Stimulated activated effector memory CD8-positive, alpha-beta T cell treated with anti-CD3 and anti-CD28 coated beads, Interleukin-12 subunit alpha, Interleukin-12 subunit beta, amount 100 ng/mL, for 72 hours (primary cell): ENCODE measurements at regions not wholly inside any gene's neighbourhood (a gene's known extent, or its start where the extent isn't known, plus 50 kb on each side); places are given as distances from the start of the nearest gene placed in this dataset.
"Not testable (repeated sequence)": the region's sequence is repeated elsewhere in the genome, so short reads cannot be mapped to it uniquely, and the experiment has no call there.

ENCODE experiments used
- ATAC-seq: fragments of 150-1000 bp; cut with Tn5 transposase; 2 replicates; pipeline ENCODE4 v1.10.0; 2021
- DNase-seq, 2 donors: peaks; one replicate each; pipeline ENCODE4 v3.0.0; 2021 to 2022; ENCODE audit warnings: low spot score in 2 of 2
- H3K27ac Mint-ChIP-seq: one replicate; pipeline ENCODE4 v1.8.0; 2022; ENCODE audit warnings: mild to moderate bottlenecking, mixed read lengths
- H3K36me3 Mint-ChIP-seq: one replicate; pipeline ENCODE4 v1.8.0; 2022; ENCODE audit warnings: mild to moderate bottlenecking, mixed read lengths
- H3K4me1 Mint-ChIP-seq: one replicate; pipeline ENCODE4 v1.8.0; 2022; ENCODE audit warnings: mixed read lengths
- H3K4me3 Mint-ChIP-seq: one replicate; pipeline ENCODE4 v1.8.0; 2022; ENCODE audit warnings: mild to moderate bottlenecking, mixed read lengths
- H3K9me3 Mint-ChIP-seq: one replicate; pipeline ENCODE4 v1.8.0; 2022; ENCODE audit warnings: mixed read lengths

DNA sequence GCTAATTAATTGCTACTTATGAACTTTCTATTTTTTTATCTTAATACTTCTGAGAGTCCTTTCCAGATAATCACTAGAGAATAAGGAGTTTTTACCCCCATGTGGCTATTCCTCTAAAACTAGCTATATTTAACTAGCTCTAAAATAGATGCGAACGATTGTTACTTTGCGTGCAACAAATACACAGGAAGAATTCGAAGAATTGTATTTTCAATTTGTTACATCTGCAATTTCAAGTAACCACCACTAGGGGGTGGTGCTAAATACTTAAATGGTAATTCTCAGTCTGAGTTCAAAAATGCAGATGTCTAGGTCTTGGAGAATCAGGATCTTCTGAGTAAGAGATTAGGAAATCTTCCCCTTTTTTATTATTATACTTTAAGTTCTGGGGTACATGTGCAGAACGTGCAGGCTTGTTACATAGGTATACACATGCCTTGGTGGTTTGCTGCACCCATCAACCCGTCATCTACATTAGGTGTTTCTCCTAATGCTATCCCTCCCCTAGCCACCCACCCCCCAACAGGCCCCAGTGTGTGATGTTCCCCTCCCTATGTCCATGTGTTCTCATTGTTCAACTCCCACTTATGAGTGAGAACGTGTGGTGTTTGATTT, 80.9 kb upstream of the KIF2A start:
- H3K4me3 Mint-ChIP-seq, result peak overlapping the region; percentile 71
- ATAC-seq, H3K36me3 Mint-ChIP-seq, H3K9me3 Mint-ChIP-seq, DNase-seq: not testable (repeated sequence)
- H3K27ac Mint-ChIP-seq, result peak overlapping the region; percentile 54
- H3K4me1 Mint-ChIP-seq, result peaks cover 58% of the 10 kb centered on the region

DNA sequence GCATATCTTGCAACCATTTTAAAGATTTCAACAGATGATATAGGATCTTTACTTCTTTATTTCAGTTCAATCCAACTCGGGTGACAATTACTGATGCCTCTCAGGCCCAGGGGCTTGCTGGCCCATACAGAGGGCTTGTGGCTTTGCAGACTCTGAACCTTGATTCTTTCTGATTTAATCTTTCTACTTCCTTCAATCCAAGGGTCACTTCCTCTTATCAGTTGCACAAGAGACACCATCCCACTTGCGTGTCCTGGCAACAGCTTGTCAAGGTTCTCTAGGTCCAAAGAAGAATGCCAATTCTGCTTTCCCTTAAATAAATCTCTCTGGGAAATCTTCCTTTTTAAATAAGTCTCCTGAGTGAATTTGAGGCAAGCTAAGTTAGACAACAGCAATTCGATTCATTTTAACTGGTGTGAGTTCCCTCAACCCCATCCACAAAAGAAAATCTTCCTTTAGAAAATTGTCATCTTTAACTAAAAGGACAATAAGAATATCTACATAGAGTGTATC, 75.1 kb upstream of the KIF2A start:
- not testable (repeated sequence) for DNase-seq, H3K9me3 Mint-ChIP-seq, ATAC-seq, H3K27ac Mint-ChIP-seq, H3K36me3 Mint-ChIP-seq, H3K4me3 Mint-ChIP-seq
- H3K4me1 Mint-ChIP-seq, result peaks cover 77% of the 10 kb centered on the region

DNA sequence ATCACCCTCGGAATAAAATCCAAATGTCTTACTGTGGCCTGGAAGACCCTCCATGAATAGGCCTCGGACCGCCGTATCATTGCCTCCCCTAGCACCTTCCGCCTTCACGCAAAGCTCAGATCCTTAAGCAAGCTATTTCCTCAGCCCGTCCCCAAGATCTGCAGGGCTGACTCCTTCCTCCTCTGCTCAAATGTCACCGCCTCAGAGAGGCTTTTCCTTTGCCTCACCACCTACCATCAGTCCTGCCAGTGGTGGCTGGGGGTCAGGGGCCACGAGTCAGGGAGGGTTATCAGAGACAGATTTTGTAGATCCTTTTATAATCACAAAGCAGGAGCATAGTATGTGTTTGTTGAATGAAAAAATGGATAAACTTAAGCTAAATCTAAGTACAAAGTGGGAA, 74.4 kb upstream of the KIF2A start:
- DNase-seq (no peak), ATAC-seq (no peak)
- Mint-ChIP-seq H3K4me1 (peaks cover 82% of the 10 kb centered on the region), H3K27ac (no peak overlapping the region), H3K36me3 (no peaks in the 10 kb centered on the region), H3K9me3 (no peaks in the 10 kb centered on the region), H3K4me3 (no peak overlapping the region)

DNA sequence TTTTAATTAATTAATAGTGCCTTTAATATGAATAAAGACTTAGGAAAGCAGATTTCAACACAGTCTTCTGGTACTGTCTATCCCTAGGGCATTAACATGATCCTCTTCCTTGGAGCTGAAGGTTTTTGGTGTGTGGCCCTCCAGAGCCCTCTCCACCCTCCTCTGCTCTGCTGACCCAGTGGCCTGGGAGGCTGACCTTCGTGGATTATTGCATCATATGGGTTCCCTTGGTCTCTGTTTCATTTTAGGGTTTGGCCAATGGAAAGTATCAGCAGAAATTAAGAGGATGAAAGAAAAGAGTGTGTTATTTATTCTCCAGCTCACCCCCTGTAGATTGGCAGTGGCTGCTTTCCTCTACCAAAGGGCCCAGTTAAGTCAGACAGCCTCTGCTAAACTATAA, 73.8 kb upstream of the KIF2A start:
- H3K27ac Mint-ChIP-seq, result peak overlapping the region; percentile 87
- H3K4me1 Mint-ChIP-seq, result peaks cover 82% of the 10 kb centered on the region
- not testable (repeated sequence) for H3K9me3 Mint-ChIP-seq, H3K36me3 Mint-ChIP-seq, ATAC-seq, DNase-seq, H3K4me3 Mint-ChIP-seq

DNA sequence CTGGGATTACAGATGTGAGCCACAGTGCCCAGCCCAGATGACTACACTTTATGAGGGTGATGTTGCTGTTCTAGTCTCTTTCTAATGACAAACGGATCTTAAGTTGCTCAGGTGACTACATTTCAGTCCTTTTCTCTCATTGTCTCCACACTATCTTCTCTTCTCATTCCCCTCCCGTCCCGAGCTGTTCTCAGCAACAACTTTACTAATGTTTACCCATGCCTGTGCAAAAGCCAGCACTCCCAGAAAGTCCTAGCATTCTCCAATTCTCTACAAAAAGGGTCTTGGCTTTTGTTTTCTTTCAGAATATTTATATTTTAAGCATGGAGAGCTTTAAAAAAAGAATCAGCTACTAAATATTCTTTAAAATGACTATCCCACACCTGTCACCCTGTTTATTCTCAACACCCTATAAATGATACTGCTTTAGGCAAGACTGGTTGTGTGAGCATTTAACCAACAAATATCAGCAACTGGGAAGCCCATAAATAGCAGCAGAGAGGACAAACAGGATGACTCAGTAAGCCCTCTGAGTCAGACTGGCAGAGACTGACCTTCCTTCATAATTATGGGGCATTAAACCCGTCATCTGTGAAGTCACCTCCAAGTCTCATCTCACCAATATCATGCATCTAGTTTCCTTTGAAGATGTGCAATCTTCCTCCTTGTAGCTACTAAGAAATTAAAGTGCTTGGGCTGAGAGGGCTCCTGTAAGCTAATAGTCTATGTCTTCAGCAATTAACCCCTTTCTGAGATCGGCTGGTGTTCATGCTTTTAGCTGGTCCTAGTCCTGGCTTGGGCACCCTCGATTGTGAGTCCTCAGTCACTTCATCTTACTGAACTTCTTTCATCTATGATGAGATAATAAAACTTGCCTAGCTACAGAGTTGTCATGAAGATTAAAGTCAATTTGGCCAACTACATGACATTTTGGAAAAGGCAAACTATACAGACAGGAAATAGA, 72.6 kb upstream of the KIF2A start:
- peak; percentile 89 for ATAC-seq
- H3K27ac Mint-ChIP-seq, result peak overlapping the region; percentile 87
- peaks cover 74% of the 10 kb centered on the region for H3K4me1 Mint-ChIP-seq
- H3K36me3 Mint-ChIP-seq, DNase-seq, H3K9me3 Mint-ChIP-seq: not testable (repeated sequence)
- H3K4me3 Mint-ChIP-seq, result peak overlapping the region; percentile 34

DNA sequence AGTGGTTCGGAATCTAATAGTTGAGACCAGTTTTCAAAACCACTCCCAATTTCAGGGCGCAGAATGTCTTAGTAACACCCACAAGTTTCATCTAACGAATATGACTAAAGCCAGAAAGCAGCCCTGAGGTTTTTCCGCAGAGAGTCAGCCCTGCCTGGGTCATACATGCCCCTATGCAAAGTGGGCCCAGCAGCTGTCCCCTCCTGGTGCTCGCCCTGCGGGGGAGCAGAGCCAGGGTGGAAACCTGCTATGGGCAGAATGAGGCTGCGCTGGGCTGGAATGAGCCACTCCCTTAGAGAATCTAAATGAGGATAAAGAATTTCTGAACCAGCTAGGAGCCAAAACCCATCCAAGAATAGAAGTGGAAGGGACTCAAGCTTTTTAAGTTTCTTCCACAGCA, 69.4 kb upstream of the KIF2A start:
- peak; percentile 36 to 72 for DNase-seq
- Mint-ChIP-seq H3K4me3 (peak overlapping the region; percentile 45), H3K4me1 (peaks cover 55% of the 10 kb centered on the region), H3K27ac (peak overlapping the region; percentile 85)
- ATAC-seq, result peak; percentile 93
- H3K9me3 Mint-ChIP-seq, H3K36me3 Mint-ChIP-seq: not testable (repeated sequence)

DNA sequence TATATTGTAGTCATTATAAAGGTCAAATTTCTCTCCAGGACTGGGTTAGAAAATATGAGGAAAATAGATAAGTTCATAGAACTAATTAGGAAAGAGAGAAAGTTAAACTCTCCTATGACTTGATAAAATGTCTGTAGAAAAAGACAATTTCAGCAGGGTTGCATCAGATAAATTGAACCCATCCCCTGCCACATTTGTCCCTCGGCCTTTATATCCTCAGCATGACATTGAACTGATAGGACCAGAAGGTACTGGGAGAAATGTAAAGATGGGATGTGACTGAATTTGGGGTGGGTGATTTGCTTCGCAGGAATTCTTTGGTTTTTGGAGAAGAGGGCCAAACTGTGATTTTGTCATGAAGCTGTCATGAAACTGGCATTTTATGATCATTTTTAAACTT, 68.1 kb upstream of the KIF2A start:
- DNase-seq, ATAC-seq, H3K4me3 Mint-ChIP-seq, H3K27ac Mint-ChIP-seq, H3K9me3 Mint-ChIP-seq, H3K36me3 Mint-ChIP-seq: not testable (repeated sequence)
- peaks cover 48% of the 10 kb centered on the region for H3K4me1 Mint-ChIP-seq

DNA sequence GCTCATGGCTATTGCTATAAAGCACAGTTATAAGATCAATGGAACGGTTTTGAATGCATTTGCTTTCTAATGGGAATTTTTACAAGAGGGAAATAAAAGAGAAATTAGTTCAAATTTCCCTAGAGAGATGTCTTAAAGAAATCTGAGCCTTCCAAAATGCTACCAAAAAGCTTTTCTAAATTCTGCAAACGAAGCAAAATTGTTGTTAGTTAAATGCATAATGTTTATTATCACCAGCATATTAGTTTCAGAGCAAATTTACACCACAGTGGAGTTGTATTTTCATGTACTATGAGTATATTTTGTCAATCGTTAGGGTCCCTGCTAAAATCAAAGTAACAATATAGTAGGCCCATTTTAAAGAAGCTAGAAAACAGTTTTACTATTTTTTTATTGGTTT, 67.4 kb upstream of the KIF2A start:
- DNase-seq, H3K4me3 Mint-ChIP-seq, H3K9me3 Mint-ChIP-seq, H3K36me3 Mint-ChIP-seq, ATAC-seq, H3K27ac Mint-ChIP-seq: not testable (repeated sequence)
- H3K4me1 Mint-ChIP-seq, result peaks cover 41% of the 10 kb centered on the region

DNA sequence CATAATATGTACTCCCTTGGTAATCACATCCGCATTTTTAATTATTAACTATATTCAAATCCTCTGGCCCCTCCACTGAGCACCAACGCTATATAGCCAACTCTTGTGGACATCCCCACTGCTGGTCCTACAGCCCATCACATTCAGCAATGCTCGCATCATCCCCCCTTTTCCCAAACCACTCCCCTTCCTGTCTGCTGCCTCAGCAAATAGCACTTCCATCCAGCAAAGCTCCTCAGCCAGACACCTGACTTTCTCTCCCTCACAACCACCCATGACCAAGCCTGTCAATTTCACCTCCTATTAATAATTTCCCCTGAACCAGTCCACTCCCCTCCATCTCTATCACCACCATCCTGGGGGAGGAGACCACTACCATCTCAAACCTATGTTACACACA, 65.5 kb upstream of the KIF2A start:
- not testable (repeated sequence) for H3K4me3 Mint-ChIP-seq, H3K36me3 Mint-ChIP-seq, ATAC-seq, H3K9me3 Mint-ChIP-seq, DNase-seq
- H3K27ac Mint-ChIP-seq, result peak overlapping the region; percentile 5
- H3K4me1 Mint-ChIP-seq, result peaks cover 36% of the 10 kb centered on the region

DNA sequence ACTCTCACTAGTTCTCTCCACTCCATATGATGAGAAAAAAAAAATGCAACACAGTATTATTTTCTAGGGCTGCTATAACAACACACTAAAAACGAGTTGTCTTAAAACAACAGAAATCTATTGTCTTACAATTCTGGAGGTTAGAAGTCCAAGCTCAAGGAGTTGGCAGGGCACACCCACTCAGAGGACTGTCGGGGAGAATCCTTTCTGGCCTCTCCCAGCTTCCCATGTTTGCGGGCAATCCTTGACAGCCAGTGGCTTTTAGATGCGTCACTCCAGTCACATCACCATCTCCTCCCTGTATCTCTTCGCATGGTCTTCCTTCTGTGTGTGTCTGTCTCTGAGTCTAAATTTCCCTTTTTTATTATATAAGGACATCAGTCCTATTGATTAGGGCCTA, 64.0 kb upstream of the KIF2A start:
- H3K9me3 Mint-ChIP-seq, H3K27ac Mint-ChIP-seq, DNase-seq, H3K36me3 Mint-ChIP-seq, ATAC-seq, H3K4me3 Mint-ChIP-seq: not testable (repeated sequence)
- H3K4me1 Mint-ChIP-seq, result peaks cover 26% of the 10 kb centered on the region

DNA sequence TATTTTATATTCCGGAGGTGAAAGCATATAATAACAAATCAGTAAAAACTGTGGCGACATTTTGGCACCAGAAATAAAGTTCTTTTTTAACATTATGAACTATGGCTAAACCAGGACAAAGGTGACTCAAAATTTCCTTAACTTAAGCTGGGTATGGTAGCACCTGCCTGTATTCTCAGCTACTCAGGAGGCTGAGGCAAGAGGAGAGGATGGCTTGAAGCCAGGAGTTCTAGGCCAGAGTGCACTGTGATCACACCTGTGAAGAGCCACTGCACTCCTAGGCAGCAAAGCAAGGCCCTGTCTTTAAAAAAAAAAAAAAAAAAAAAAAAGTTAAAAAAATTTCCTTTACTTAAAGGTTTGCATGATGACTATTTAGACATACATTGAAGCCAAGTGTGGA, 63.0 kb upstream of the KIF2A start:
- not testable (repeated sequence) for H3K27ac Mint-ChIP-seq, H3K36me3 Mint-ChIP-seq, ATAC-seq, H3K9me3 Mint-ChIP-seq, H3K4me3 Mint-ChIP-seq, DNase-seq
- H3K4me1 Mint-ChIP-seq, result peaks cover 23% of the 10 kb centered on the region

DNA sequence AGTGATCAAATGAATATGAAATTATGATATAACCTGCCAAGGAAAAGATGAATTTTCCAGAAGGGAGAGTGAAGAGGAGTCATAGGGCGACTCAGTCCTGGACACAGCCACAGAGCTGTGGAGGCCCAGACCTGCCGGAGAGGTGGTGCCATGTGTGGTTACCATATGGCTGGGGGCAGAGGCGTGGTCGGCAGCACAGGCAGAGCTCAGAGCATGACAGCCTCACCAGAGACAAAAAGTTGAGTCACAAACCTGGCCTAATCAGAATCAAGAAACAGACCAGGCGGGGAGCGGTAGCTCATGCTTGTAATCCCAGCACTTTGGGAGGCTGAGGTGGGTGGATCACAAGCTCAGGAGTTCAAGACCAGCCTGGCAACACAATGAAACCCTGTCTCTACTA, 57.8 kb upstream of the KIF2A start:
- Mint-ChIP-seq H3K27ac (peak overlapping the region; percentile 46), H3K4me3 (peak overlapping the region; percentile 7), H3K4me1 (peaks cover 29% of the 10 kb centered on the region)
- DNase-seq, H3K36me3 Mint-ChIP-seq, H3K9me3 Mint-ChIP-seq: not testable (repeated sequence)
- peak; percentile 89 for ATAC-seq

DNA sequence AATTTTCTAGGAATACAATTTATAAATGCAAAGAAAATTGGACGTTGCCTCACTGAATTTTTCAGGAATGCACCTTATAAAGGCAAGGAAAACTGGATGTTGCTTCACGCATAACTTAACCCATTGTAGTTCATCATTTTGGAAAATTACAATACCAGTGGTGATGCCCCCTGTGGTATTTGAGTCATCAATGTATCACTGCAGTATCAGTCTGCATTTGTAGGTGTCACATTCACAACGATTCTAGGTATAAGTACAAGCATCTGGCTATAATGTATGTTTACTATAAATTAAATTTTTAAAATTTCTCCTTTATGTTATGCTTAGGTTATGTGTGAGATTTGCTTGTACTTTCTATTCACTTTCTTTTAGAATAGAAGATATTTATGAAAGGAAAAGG, 55.9 kb upstream of the KIF2A start:
- peak; percentile 89 for ATAC-seq
- peaks cover 27% of the 10 kb centered on the region for H3K4me1 Mint-ChIP-seq
- not testable (repeated sequence) for DNase-seq, H3K9me3 Mint-ChIP-seq, H3K27ac Mint-ChIP-seq, H3K4me3 Mint-ChIP-seq, H3K36me3 Mint-ChIP-seq

DNA sequence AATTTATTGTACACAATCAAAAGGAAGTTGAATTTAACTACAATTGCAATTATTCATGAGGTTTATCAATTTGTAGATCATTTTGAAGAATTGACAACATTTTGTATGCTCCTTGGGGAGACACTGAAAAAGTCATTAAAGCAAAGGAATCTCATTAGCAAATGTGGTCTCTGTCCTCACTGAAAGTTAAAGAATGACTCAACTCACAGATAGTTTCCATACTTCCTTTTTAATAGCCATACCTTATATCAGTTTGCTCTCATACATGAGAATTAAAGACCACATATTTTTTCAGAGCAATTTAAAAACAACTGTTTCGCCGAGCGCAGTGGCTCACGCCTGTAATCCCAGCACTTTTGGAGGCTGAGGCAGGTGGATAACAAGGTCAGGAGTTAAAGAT, 55.1 kb upstream of the KIF2A start:
- not testable (repeated sequence) for H3K27ac Mint-ChIP-seq, H3K36me3 Mint-ChIP-seq, H3K9me3 Mint-ChIP-seq, ATAC-seq, DNase-seq
- Mint-ChIP-seq H3K4me3 (peak overlapping the region; percentile 7), H3K4me1 (peaks cover 24% of the 10 kb centered on the region)

DNA sequence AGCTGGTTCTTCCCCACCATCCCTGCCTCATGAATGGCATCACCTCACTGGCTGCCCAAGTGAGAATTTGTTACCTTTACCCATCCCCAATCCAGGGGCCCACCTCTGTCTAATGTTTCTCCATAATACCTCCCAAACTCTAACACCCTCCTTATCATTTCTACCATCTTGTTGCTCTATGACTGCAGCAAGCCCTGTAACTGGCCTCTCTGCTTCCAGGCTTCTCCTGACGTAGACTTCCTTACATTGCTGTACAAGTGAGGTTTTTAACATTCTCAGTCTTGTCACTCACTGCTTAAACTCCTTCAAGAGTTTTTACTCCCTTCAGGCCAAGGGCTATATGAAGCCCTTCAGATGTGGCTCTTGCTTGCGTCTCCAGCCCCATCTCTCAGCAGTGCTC, 53.5 kb upstream of the KIF2A start:
- not testable (repeated sequence) for H3K27ac Mint-ChIP-seq, H3K9me3 Mint-ChIP-seq, H3K4me3 Mint-ChIP-seq, H3K36me3 Mint-ChIP-seq, ATAC-seq
- H3K4me1 Mint-ChIP-seq, result peaks cover 32% of the 10 kb centered on the region
- DNase-seq, result peak in 1 of 2 donors; percentile 43

DNA sequence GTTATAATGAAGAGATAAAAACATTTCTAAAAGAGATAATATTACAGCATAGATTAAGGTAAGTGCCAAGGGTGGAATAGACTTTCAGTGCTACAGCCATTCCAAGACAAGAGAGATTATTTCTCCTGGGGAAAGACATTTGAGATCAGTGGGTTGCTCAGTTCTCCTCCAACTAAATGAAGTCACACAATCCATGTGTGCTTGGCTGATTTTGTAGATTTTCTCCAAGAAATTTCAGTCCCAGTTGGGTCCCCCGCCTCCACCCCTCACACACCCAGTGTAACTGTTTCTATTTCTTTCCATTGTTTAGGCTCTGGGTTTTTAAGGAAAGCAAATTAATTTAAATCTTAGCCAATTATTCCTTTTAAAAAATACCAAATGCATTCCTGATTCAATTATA, 50.5 kb upstream of the KIF2A start:
- peaks cover 39% of the 10 kb centered on the region for H3K4me1 Mint-ChIP-seq
- peak overlapping the region; percentile 65 for H3K27ac Mint-ChIP-seq
- not testable (repeated sequence) for ATAC-seq, H3K4me3 Mint-ChIP-seq, H3K36me3 Mint-ChIP-seq
- peaks cover 11% of the 10 kb centered on the region for H3K9me3 Mint-ChIP-seq
- DNase-seq, result peak in 1 of 2 donors; percentile 12
